ENCODE measurements at regions not wholly inside any gene's neighbourhood (a gene's known extent, or its start where the extent isn't known, plus 50 kb on each side); places are given as distances from the start of the nearest gene placed in this dataset.

DNA sequence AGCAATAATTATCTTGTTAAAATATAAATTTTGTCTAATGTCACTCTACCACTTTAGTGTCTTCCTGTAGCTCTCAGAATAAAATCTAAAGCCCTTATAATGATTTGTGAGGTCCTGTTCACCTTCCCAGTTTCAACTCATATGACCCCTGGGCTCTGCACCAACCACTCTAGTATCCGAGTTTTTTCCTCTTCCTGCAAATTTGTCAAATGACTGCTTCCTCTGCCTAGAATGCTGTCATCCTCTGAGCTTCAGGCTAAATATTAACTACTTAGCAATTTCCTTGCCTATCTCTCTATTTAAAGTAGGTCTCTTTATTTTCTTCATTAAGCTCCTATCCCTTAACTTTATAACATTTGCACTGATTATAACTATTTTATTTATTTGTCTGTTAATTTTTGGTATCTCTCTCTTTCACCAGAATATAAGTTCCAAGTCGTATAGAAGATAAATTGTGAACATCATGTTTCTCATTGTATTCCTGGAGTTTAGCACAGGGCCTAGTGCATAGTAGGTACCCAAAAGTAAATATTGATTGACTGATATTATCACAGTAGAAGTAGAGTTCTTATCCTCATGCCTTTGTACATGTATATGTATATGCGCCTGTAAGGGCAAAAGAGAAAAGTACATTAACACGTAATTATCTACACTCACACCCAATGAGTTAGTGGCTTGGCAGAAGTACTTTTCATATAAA is 196.0 kb downstream of the BCAT1 start:
- ChIA-PET CTCF (no interaction called here), POLR2A (no interaction called here)
- no peak for TF ChIP-seq NFYB (CRISPR knock-in tag; conservative IDR thresholded peaks at IDR 0.05; ENCODE audit: low read depth)
- TF ChIP-seq ZNF219 (CRISPR knock-in tag; IDR thresholded peaks at IDR 0.05; ENCODE audit: borderline replicate concordance): no peak
- TF ChIP-seq ZNF423 (CRISPR knock-in tag; IDR thresholded peaks at IDR 0.05): no peak
- TF ChIP-seq ZNF263 (CRISPR knock-in tag; IDR thresholded peaks at IDR 0.05; ENCODE audit: low read depth): no peak
- no peak for TF ChIP-seq NR1H2 (CRISPR knock-in tag; IDR thresholded peaks at IDR 0.05)
- TF ChIP-seq, protein P1, sequence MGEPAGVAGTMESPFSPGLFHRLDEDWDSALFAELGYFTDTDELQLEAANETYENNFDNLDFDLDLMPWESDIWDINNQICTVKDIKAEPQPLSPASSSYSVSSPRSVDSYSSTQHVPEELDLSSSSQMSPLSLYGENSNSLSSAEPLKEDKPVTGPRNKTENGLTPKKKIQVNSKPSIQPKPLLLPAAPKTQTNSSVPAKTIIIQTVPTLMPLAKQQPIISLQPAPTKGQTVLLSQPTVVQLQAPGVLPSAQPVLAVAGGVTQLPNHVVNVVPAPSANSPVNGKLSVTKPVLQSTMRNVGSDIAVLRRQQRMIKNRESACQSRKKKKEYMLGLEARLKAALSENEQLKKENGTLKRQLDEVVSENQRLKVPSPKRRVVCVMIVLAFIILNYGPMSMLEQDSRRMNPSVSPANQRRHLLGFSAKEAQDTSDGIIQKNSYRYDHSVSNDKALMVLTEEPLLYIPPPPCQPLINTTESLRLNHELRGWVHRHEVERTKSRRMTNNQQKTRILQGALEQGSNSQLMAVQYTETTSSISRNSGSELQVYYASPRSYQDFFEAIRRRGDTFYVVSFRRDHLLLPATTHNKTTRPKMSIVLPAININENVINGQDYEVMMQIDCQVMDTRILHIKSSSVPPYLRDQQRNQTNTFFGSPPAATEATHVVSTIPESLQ (CRISPR knock-in tag; IDR thresholded peaks at IDR 0.05): no peak
- no peak for TF ChIP-seq CREM (CRISPR knock-in tag; IDR thresholded peaks at IDR 0.05)
- TF ChIP-seq AFF4 (CRISPR knock-in tag; IDR thresholded peaks at IDR 0.05; ENCODE audit: borderline replicate concordance): no peak
- TF ChIP-seq E2F4 (CRISPR knock-in tag; IDR thresholded peaks at IDR 0.05; ENCODE audit: borderline replicate concordance, low read depth): no peak
- H3K36me3 Mint-ChIP-seq: no peaks in the 10 kb centered on the region
- no peak overlapping the region for H3K27ac Mint-ChIP-seq
- no peak for DNase-seq (ENCODE audit: low spot score)
- H3K27me3 Mint-ChIP-seq (ENCODE audit: low read depth): no peaks in the 10 kb centered on the region
- no peak overlapping the region for H3K4me3 Mint-ChIP-seq
- no peak for ATAC-seq
- H3K9me3 Mint-ChIP-seq: no peaks in the 10 kb centered on the region
- peaks cover 38% of the 10 kb centered on the region for H3K4me1 Mint-ChIP-seq

GRCh38 chr12:24751181-24751580 is 197.7 kb downstream of the BCAT1 start:
- Mint-ChIP-seq H3K27me3 (ENCODE audit: low read depth) (no peaks in the 10 kb centered on the region), H3K9me3 (no peaks in the 10 kb centered on the region), H3K27ac (no peak overlapping the region), H3K4me3 (no peak overlapping the region), H3K4me1 (peaks cover 42% of the 10 kb centered on the region), H3K36me3 (no peaks in the 10 kb centered on the region)
- DNase-seq (ENCODE audit: low spot score) (no peak), ATAC-seq (no peak)
- ChIA-PET POLR2A (interaction anchor here (0.8 kb wide), 1 partner anchor 438 kb away, joined by 3 read pairs; no protein-coding TSS in a partner anchor), CTCF (no interaction called here)
- TF ChIP-seq ESRRA (CRISPR knock-in tag; IDR thresholded peaks at IDR 0.05; ENCODE audit: borderline replicate concordance) (no peak), GRHL2 (CRISPR knock-in tag; IDR thresholded peaks at IDR 0.05; ENCODE audit: insufficient replicate concordance, severe bottlenecking) (no peak), ZNF423 (CRISPR knock-in tag; IDR thresholded peaks at IDR 0.05) (no peak), TEAD4 (CRISPR knock-in tag; IDR thresholded peaks at IDR 0.05) (no peak), NFE2L1 (CRISPR knock-in tag; IDR thresholded peaks at IDR 0.05) (no peak), NR3C1 (CRISPR knock-in tag; conservative IDR thresholded peaks at IDR 0.05; ENCODE audit: low read depth) (no peak), ZNF671 (CRISPR knock-in tag; IDR thresholded peaks at IDR 0.05) (no peak), CREB1 (CRISPR knock-in tag; IDR thresholded peaks at IDR 0.05) (no peak)

Measured in WTC11 (cell line).